ENCODE measurements at regions not wholly inside any gene's neighbourhood (a gene's known extent, or its start where the extent isn't known, plus 50 kb on each side); places are given as distances from the start of the nearest gene placed in this dataset.

DNA sequence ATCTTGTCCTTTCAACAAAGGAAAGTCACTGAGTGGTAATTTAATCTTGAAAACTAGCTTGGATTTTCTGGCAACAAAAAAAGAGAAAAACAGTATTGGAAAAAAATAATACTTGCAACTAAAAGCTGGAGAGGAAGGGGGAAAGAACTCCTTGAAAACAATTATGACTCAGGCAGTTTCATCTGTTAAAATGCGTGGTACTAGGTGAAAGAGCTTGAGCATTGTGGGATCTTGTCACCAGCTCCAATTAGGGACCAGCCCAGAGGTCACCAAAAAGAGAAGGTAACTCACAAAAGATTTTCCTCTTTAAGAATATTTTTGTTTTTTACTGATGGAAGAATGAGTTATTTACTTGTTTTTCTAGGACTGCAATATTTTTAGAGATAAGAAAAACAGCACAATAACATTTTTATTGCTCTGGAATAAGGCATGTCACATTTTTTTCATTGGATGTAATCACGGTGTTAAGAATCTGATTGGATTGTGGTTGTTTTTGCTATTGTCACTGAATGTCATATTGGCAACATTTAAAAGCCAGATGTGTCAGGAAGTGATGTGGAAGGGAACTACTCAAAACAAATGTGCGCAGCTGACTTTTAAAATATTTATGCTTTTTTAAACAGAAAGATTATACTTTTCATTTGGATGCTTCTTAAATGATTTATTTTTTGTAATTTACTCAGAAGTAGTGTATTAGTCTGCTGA lies 78.5 kb upstream of the ADAMTS5 start:
- Histone ChIP-seq H3K4me3 (no peak overlapping the region), H3K27ac (no peak overlapping the region), H3K36me3 (no peaks in the 10 kb centered on the region), H3K27me3 (no peaks in the 10 kb centered on the region), H3K9me3 (no peaks in the 10 kb centered on the region), H3K4me1 (no peaks in the 10 kb centered on the region)
- no peak for DNase-seq
- intact Hi-C loops (cut with DNase I) = no loop called here
- TF ChIP-seq, protein P1, sequence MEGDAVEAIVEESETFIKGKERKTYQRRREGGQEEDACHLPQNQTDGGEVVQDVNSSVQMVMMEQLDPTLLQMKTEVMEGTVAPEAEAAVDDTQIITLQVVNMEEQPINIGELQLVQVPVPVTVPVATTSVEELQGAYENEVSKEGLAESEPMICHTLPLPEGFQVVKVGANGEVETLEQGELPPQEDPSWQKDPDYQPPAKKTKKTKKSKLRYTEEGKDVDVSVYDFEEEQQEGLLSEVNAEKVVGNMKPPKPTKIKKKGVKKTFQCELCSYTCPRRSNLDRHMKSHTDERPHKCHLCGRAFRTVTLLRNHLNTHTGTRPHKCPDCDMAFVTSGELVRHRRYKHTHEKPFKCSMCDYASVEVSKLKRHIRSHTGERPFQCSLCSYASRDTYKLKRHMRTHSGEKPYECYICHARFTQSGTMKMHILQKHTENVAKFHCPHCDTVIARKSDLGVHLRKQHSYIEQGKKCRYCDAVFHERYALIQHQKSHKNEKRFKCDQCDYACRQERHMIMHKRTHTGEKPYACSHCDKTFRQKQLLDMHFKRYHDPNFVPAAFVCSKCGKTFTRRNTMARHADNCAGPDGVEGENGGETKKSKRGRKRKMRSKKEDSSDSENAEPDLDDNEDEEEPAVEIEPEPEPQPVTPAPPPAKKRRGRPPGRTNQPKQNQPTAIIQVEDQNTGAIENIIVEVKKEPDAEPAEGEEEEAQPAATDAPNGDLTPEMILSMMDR (IDR thresholded peaks at IDR 0.05) = no peak
- ATAC-seq = no peak

DNA sequence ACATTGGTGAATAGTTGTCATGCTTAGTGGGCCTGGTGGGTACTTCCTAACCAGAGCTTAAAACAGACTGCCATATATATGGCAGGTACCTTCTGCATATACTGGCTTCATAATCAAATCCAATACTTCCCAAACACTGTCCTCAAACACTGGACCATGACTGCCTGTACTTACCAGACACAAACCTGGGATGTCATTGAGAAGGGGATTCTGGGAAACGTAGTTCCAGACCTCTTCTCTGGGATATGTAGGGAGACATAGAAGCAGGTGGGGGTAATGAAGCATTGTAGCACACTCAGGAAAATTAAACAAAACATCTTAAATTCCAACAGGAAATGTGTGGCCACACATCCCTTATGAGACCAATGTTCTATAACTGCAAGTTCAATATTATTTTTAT lies 76.5 kb upstream of the ADAMTS5 start:
- no peak overlapping the region for H3K27ac ChIP-seq
- ATAC-seq (no peak), DNase-seq (no peak)

DNA sequence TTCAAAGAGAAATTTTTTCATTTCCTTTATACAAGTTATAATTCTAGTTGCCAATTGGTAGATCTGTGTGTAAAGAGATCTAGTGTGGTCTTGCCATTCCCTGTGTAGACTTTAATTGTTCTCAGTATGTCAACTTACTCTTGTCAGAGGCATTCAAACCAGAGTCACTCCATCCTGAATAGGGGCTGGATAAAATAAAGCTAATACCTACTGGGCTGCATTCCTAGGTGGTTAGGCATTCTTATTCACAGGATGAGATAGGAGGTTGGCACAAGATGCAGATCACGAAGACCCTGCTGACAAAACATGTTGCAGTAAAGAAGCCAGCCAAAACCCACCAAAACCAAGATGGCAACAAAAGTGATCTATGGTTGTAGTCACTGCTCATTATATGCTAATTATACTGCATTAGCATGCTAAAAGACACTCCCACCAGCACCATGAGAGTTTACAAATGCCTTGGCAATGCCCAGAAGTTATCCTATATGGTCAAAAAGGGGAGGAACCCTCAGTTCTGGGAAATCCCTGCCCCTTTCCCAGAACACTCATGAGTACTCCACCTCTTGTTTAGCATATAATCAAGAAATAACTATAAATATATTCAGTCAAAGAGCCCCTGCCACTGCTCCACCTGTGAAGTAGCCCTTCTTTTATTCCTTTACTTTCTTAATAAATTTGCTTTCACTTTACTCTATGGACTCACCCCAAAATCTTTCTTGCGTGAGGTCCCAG lies 74.0 kb upstream of the ADAMTS5 start:
- no peak for ATAC-seq
- H3K4me3 ChIP-seq = no peak overlapping the region
- DNase-seq = no peak
- TF ChIP-seq, protein P1 (IDR thresholded peaks at IDR 0.05) = no peak
- H3K27me3 ChIP-seq = no peaks in the 10 kb centered on the region
- intact Hi-C loops (cut with DNase I) = no loop called here
- no peaks in the 10 kb centered on the region for H3K36me3 ChIP-seq
- no peak overlapping the region for H3K27ac ChIP-seq
- no peaks in the 10 kb centered on the region for H3K9me3 ChIP-seq
- H3K4me1 ChIP-seq = no peaks in the 10 kb centered on the region

More for the DNA sequence above, 76.5 kb upstream of the ADAMTS5 start:
- H3K4me1 ChIP-seq = no peaks in the 10 kb centered on the region
- no peak overlapping the region for H3K4me3 ChIP-seq
- intact Hi-C loops (cut with DNase I) = no loop called here
- H3K36me3 ChIP-seq = no peaks in the 10 kb centered on the region
- H3K9me3 ChIP-seq = no peaks in the 10 kb centered on the region
- TF ChIP-seq, protein P1 (IDR thresholded peaks at IDR 0.05) = no peak
- H3K27me3 ChIP-seq = no peaks in the 10 kb centered on the region

DNA sequence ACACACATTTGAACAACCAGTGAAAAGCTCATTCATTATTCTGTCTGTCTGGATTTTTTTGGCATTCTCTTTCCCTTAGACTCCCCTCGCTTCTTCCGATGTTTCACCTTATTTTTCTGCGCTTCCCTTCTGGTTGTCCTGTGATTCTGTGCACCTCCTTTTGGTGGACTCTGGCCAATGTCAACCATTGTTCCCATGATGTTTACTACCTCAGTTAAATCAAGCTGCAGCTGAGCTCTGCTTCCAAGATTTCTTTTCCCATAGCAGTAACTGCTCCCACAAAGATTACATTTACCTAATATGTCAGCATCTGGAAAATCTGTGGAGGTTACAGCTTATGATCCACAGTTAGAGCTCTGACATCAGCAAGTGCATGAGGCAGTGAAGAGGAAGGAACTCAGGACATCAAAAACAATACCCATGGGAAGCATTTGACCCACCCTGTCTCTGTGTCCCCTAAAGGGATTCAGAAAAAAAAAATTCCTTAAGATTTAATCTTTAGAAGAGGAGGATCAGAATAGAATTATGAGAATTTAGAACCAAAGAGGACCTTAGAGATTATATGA lies 69.9 kb upstream of the ADAMTS5 start:
- H3K4me3 ChIP-seq = no peak overlapping the region
- intact Hi-C loops (cut with DNase I) = no loop called here
- no peaks in the 10 kb centered on the region for H3K4me1 ChIP-seq
- no peak overlapping the region for H3K27ac ChIP-seq
- no peaks in the 10 kb centered on the region for H3K27me3 ChIP-seq
- H3K9me3 ChIP-seq = no peaks in the 10 kb centered on the region
- DNase-seq (no peak), ATAC-seq (no peak)
- no peaks in the 10 kb centered on the region for H3K36me3 ChIP-seq
- TF ChIP-seq, protein P1 (IDR thresholded peaks at IDR 0.05) = no peak

DNA sequence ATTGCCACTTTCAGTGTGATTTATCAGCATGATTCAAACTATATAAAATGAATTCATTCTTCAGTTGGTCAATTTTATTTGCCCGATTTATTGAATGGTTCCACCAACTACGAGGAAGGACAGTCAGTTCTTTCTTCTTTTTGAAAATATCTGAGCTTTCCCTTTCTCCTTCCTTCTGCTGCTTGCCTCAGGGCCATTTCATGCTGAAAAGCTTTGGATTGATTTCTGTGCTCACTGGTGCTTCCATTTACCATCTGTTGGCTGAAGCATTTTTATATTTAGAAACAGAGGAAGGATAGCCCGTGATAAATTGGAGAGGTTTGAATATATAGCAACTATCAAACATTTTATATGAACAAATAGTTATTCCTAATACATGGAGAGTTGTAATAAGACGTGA lies 68.9 kb upstream of the ADAMTS5 start:
- intact Hi-C loops (cut with DNase I) = no loop called here
- TF ChIP-seq, protein P1 (IDR thresholded peaks at IDR 0.05) = no peak

More for the DNA sequence above, 68.9 kb upstream of the ADAMTS5 start:
- no peaks in the 10 kb centered on the region for H3K9me3 ChIP-seq
- no peak for ATAC-seq
- no peak overlapping the region for H3K4me3 ChIP-seq
- DNase-seq = no peak
- no peaks in the 10 kb centered on the region for H3K4me1 ChIP-seq
- no peak overlapping the region for H3K27ac ChIP-seq
- H3K36me3 ChIP-seq = no peaks in the 10 kb centered on the region
- no peaks in the 10 kb centered on the region for H3K27me3 ChIP-seq

Data from left lung (tissue), 4 donors.